HEK293 (cell line): ENCODE measurements at regions not wholly inside any gene's neighbourhood (a gene's known extent, or its start where the extent isn't known, plus 50 kb on each side); places are given as distances from the start of the nearest gene placed in this dataset.

Experiments
- ZNF138 ChIP-seq: fragments of 450-650 bp; formaldehyde crosslinking; IDR thresholded peaks from 2 replicates; pipeline ENCODE4 v1.5.1; 2016; ENCODE audit warnings: missing biosample characterization, missing genetic modification characterization, borderline replicate concordance
- ZNF221 ChIP-seq: fragments of 450-650 bp; formaldehyde crosslinking; IDR thresholded peaks from 2 replicates; pipeline ENCODE4 v1.5.1; 2017; ENCODE audit warnings: missing biosample characterization, missing genetic modification characterization, borderline replicate concordance
- ZNF558 ChIP-seq: fragments of 450-650 bp; formaldehyde crosslinking; IDR thresholded peaks from 2 replicates; pipeline ENCODE4 v1.5.1; 2016; ENCODE audit warnings: missing biosample characterization, missing genetic modification characterization
- TF ChIP-seq, protein P1 (sequence below): fragments of 450-650 bp; formaldehyde crosslinking; IDR thresholded peaks from 2 replicates; pipeline ENCODE4 v1.5.1; 2016; ENCODE audit warnings: missing biosample characterization, missing genetic modification characterization

DNA sequence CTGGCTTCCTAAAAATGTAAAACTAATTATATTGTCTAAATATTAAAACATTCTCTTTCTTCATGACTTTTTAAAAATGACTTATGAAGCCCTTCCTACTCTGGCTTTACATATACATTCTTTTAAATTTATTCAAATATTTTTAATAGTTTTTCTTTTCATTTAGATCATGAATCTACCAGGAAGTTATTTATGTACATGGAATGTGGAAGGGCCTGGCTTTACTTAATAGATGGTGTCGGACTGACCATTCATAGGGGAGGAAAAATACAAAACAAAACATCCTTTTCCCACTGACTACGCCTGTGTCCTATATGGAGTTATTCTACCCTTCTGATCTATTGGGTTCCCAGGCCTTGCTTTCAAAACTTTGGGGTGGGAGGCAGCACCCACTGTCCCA is 129.8 kb downstream of the MACROH2A1 start:
- TF ChIP-seq ZNF558 (tag by site-specific recombination) (no peak), ZNF221 (tag by site-specific recombination) (no peak), ZNF138 (tag by site-specific recombination) (no peak)
- TF ChIP-seq, protein P1, sequence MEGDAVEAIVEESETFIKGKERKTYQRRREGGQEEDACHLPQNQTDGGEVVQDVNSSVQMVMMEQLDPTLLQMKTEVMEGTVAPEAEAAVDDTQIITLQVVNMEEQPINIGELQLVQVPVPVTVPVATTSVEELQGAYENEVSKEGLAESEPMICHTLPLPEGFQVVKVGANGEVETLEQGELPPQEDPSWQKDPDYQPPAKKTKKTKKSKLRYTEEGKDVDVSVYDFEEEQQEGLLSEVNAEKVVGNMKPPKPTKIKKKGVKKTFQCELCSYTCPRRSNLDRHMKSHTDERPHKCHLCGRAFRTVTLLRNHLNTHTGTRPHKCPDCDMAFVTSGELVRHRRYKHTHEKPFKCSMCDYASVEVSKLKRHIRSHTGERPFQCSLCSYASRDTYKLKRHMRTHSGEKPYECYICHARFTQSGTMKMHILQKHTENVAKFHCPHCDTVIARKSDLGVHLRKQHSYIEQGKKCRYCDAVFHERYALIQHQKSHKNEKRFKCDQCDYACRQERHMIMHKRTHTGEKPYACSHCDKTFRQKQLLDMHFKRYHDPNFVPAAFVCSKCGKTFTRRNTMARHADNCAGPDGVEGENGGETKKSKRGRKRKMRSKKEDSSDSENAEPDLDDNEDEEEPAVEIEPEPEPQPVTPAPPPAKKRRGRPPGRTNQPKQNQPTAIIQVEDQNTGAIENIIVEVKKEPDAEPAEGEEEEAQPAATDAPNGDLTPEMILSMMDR (tag by site-specific recombination): no peak
